Gastrocnemius medialis (tissue), 4 donors: ENCODE measurements at regions not wholly inside any gene's neighbourhood (a gene's known extent, or its start where the extent isn't known, plus 50 kb on each side); places are given as distances from the start of the nearest gene placed in this dataset.

Experiments used
- ATAC-seq, 2 donors: fragments of 150-250 bp; one replicate each; pipeline ENCODE4 v1.9.1; 2016
- DNase-seq, 2 donors: peaks; one replicate each; pipeline ENCODE4 v3.0.0-alpha.2; 2019
- H3K27ac ChIP-seq, 4 donors: fragments of 200-600 bp; sonication (generic); 1 replicate in 1 of 4; 2 replicates in 3 of 4; pipeline ENCODE4 v1.5.1; 2016 to 2018; ENCODE audit warnings: mild to moderate bottlenecking in 2 of 4, moderate library complexity in 1 of 4
- H3K27me3 ChIP-seq, 3 donors: fragments of 200-600 bp; sonication (generic) in 2 of 3; 1 replicate in 1 of 3; 2 replicates in 2 of 3; pipeline versions ENCODE4 v1.5.1 to v1.6.0; 2016 to 2019; ENCODE audit warnings: mild to moderate bottlenecking in 1 of 3, moderate library complexity in 1 of 3
- H3K36me3 ChIP-seq, 2 donors: fragments of 200-600 bp; sonication (generic) in 1 of 2; one replicate each; pipeline ENCODE4 v1.5.1; 2017 to 2018
- H3K4me1 ChIP-seq, 2 donors: fragments of 200-600 bp; sonication (generic) in 1 of 2; one replicate each; pipeline ENCODE4 v1.5.1; 2016 to 2017; ENCODE audit warnings: mild to moderate bottlenecking in 2 of 2
- H3K4me3 ChIP-seq, 4 donors: fragments of 200-600 bp; sonication (generic) in 3 of 4; 1 replicate in 1 of 4; 2 replicates in 3 of 4; pipeline ENCODE4 v1.5.1; 2016 to 2019; ENCODE audit warnings: mild to moderate bottlenecking in 2 of 4
- H3K9me3 ChIP-seq, 3 donors: fragments of 200-600 bp; sonication (generic) in 2 of 3; 1 replicate in 1 of 3; 2 replicates in 2 of 3; pipeline ENCODE4 v1.5.1; 2016 to 2019
- CTCF ChIP-seq, 5 experiments: fragments of 450-650 bp in 3 of 5; fragments of 200-600 bp in 2 of 5; sonication (generic) in 2 of 5; IDR thresholded peaks in 4 of 5; conservative IDR thresholded peaks in 1 of 5; 1 replicate in 4 of 5; 2 replicates in 1 of 5; pipeline ENCODE4 v1.5.1; 2016 to 2019; ENCODE audit warnings: antibody characterized with exemption in 5 of 5, mild to moderate bottlenecking in 3 of 5, moderate library complexity in 3 of 5
- POLR2A ChIP-seq, 2 donors: fragments of 450-650 bp; IDR thresholded peaks; one replicate each; pipeline ENCODE4 v1.6.1; 2017; ENCODE audit warnings: antibody characterized with exemption in 2 of 2, mild to moderate bottlenecking in 2 of 2, moderate library complexity in 2 of 2
- in situ Hi-C, 4 donors: fragments of 200-750 bp; cut with MboI; loops; one replicate each; pipeline versions ENCODE4 v1.15.0 to v1.8.0; 2017; ENCODE audit warnings: low sequenced_read_pairs in 4 of 4
- intact Hi-C: fragments of 100-400 bp; cut with DNase I; formaldehyde crosslinking; loops from one replicate; pipeline ENCODE4 v1.15.1; 2023; ENCODE audit warnings: low total_unique reads

- in situ Hi-C loops: no loop called here
- no peaks in the 10 kb centered on the region for H3K4me1 ChIP-seq
- intact Hi-C loops: no loop called here
- no peak overlapping the region for H3K4me3 ChIP-seq
- no peak for ATAC-seq
- no peak overlapping the region for H3K27ac ChIP-seq
- TF ChIP-seq CTCF (IDR thresholded peaks at IDR 0.05 in 4 of 5, conservative IDR thresholded peaks at IDR 0.05 in 1 of 5) (no peak), POLR2A (IDR thresholded peaks at IDR 0.05) (no peak)
- H3K9me3 ChIP-seq: peaks cover 0 to 5% (median 0%) of the 10 kb centered on the region in 3 donors
- DNase-seq: no peak
- peaks cover 1 to 26% (median 17%) of the 10 kb centered on the region in 3 donors for H3K27me3 ChIP-seq
- H3K36me3 ChIP-seq: no peaks in the 10 kb centered on the region
These were observed 193.9 kb upstream of the KCNG1 start for GRCh38 chr20:51216850-51217249.

GRCh38 chr20:51212816-51213215, 189.9 kb upstream of the KCNG1 start:
- ATAC-seq (no peak), DNase-seq (no peak)
- TF ChIP-seq POLR2A (IDR thresholded peaks at IDR 0.05): no peak
- no peak for TF ChIP-seq CTCF (IDR thresholded peaks at IDR 0.05 in 4 of 5, conservative IDR thresholded peaks at IDR 0.05 in 1 of 5)
- in situ Hi-C loops (no loop called here), intact Hi-C loops (no loop called here)
- no peak overlapping the region for H3K27ac ChIP-seq
- no peaks in the 10 kb centered on the region for H3K36me3 ChIP-seq
- no peak overlapping the region for H3K4me3 ChIP-seq
- H3K4me1 ChIP-seq: no peaks in the 10 kb centered on the region
- H3K27me3 ChIP-seq: peaks cover 7 to 8% (median 8%) of the 10 kb centered on the region in 3 donors
- H3K9me3 ChIP-seq: peaks cover 0 to 5% (median 0%) of the 10 kb centered on the region in 3 donors

GRCh38 chr20:51211191-51211590, 188.3 kb upstream of the KCNG1 start:
- H3K4me3 ChIP-seq: no peak overlapping the region
- H3K4me1 ChIP-seq: no peaks in the 10 kb centered on the region
- TF ChIP-seq CTCF (IDR thresholded peaks at IDR 0.05 in 4 of 5, conservative IDR thresholded peaks at IDR 0.05 in 1 of 5) (no peak), POLR2A (IDR thresholded peaks at IDR 0.05) (no peak)
- intact Hi-C loops (no loop called here), in situ Hi-C loops (no loop called here)
- DNase-seq: no peak
- H3K36me3 ChIP-seq: no peaks in the 10 kb centered on the region
- H3K27me3 ChIP-seq: peaks cover 0 to 7% (median 4%) of the 10 kb centered on the region in 3 donors
- no peak for ATAC-seq
- H3K27ac ChIP-seq: no peak overlapping the region
- H3K9me3 ChIP-seq: no peaks in the 10 kb centered on the region

- H3K9me3 ChIP-seq: no peaks in the 10 kb centered on the region
- H3K36me3 ChIP-seq: no peaks in the 10 kb centered on the region
- ATAC-seq: no peak
- intact Hi-C loops (no loop called here), in situ Hi-C loops (no loop called here)
- H3K27ac ChIP-seq: no peak overlapping the region
- H3K4me1 ChIP-seq: no peaks in the 10 kb centered on the region
- peaks cover 0 to 7% (median 4%) of the 10 kb centered on the region in 3 donors for H3K27me3 ChIP-seq
- DNase-seq: no peak
- no peak overlapping the region for H3K4me3 ChIP-seq
- TF ChIP-seq POLR2A (IDR thresholded peaks at IDR 0.05) (no peak), CTCF (IDR thresholded peaks at IDR 0.05 in 4 of 5, conservative IDR thresholded peaks at IDR 0.05 in 1 of 5) (no peak)
These were observed 187.2 kb upstream of the KCNG1 start for GRCh38 chr20:51210084-51210483.

- TF ChIP-seq CTCF (IDR thresholded peaks at IDR 0.05 in 4 of 5, conservative IDR thresholded peaks at IDR 0.05 in 1 of 5): no peak
- TF ChIP-seq POLR2A (IDR thresholded peaks at IDR 0.05): no peak
- no peak overlapping the region for H3K27ac ChIP-seq
- H3K4me3 ChIP-seq: no peak overlapping the region
- DNase-seq (no peak), ATAC-seq (no peak)
- in situ Hi-C loops: no loop called here
- intact Hi-C loops: no loop called here
- H3K9me3 ChIP-seq: no peaks in the 10 kb centered on the region
- H3K4me1 ChIP-seq: no peaks in the 10 kb centered on the region
- no peaks in the 10 kb centered on the region for H3K36me3 ChIP-seq
- peaks cover 0 to 7% (median 0%) of the 10 kb centered on the region in 3 donors for H3K27me3 ChIP-seq
These were observed 185.3 kb upstream of the KCNG1 start for GRCh38 chr20:51208162-51208561.
